Peyer's patch (tissue), 4 donors: ENCODE measurements at regions not wholly inside any gene's neighbourhood (a gene's known extent, or its start where the extent isn't known, plus 50 kb on each side); places are given as distances from the start of the nearest gene placed in this dataset.

ENCODE experiments used
- DNase-seq, 3 donors: peaks; one replicate each; pipeline ENCODE4 v3.0.0-alpha.2; 2017 to 2019
- H3K27ac ChIP-seq, 4 donors: fragments of 200-600 bp; sonication (generic); one replicate each; pipeline ENCODE4 v1.5.1; 2016 to 2019
- H3K27me3 ChIP-seq, 2 donors: fragments of 200-600 bp; sonication (generic); one replicate each; pipeline ENCODE4 v1.5.1; 2019
- H3K36me3 ChIP-seq, 3 donors: fragments of 200-600 bp; sonication (generic); one replicate each; pipeline ENCODE4 v1.5.1; 2016 to 2019
- H3K4me1 ChIP-seq, 4 donors: fragments of 200-600 bp; sonication (generic); one replicate each; pipeline ENCODE4 v1.5.1; 2016 to 2019
- H3K4me3 ChIP-seq, 4 donors: fragments of 200-600 bp; sonication (generic); 1 replicate in 3 of 4; 2 replicates in 1 of 4; pipeline ENCODE4 v1.5.1; 2016 to 2019; ENCODE audit warnings: mild to moderate bottlenecking in 1 of 4
- H3K9me3 ChIP-seq, 4 donors: fragments of 200-600 bp; sonication (generic); one replicate each; pipeline ENCODE4 v1.5.1; 2016 to 2019; ENCODE audit warnings: mild to moderate bottlenecking in 1 of 4
- POLR2A ChIP-seq, 2 donors: fragments of 450-650 bp; IDR thresholded peaks; one replicate each; pipeline ENCODE4 v1.5.1; 2017; ENCODE audit warnings: antibody characterized with exemption in 2 of 2, mild to moderate bottlenecking in 2 of 2, moderate library complexity in 2 of 2
- TF ChIP-seq, protein P1 (sequence below), 6 experiments: fragments of 450-650 bp in 4 of 6; fragments of 200-600 bp in 2 of 6; sonication (generic) in 1 of 6; IDR thresholded peaks; one replicate each; pipeline ENCODE4 v1.5.1; 2017 to 2019; ENCODE audit warnings: antibody characterized with exemption in 6 of 6, mild to moderate bottlenecking in 3 of 6, moderate library complexity in 1 of 6

- H3K4me3 ChIP-seq, result no peak overlapping the region
- H3K27me3 ChIP-seq, result no peaks in the 10 kb centered on the region
- no peaks in the 10 kb centered on the region for H3K4me1 ChIP-seq
- no peaks in the 10 kb centered on the region for H3K36me3 ChIP-seq
- H3K9me3 ChIP-seq, result no peaks in the 10 kb centered on the region
- DNase-seq, result no peak
- TF ChIP-seq, protein P1, sequence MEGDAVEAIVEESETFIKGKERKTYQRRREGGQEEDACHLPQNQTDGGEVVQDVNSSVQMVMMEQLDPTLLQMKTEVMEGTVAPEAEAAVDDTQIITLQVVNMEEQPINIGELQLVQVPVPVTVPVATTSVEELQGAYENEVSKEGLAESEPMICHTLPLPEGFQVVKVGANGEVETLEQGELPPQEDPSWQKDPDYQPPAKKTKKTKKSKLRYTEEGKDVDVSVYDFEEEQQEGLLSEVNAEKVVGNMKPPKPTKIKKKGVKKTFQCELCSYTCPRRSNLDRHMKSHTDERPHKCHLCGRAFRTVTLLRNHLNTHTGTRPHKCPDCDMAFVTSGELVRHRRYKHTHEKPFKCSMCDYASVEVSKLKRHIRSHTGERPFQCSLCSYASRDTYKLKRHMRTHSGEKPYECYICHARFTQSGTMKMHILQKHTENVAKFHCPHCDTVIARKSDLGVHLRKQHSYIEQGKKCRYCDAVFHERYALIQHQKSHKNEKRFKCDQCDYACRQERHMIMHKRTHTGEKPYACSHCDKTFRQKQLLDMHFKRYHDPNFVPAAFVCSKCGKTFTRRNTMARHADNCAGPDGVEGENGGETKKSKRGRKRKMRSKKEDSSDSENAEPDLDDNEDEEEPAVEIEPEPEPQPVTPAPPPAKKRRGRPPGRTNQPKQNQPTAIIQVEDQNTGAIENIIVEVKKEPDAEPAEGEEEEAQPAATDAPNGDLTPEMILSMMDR (IDR thresholded peaks at IDR 0.05), result no peak
- TF ChIP-seq POLR2A (IDR thresholded peaks at IDR 0.05), result no peak
- H3K27ac ChIP-seq, result no peak overlapping the region
Measured at GRCh38 chr16:17773698-17774101, 302.9 kb upstream of the XYLT1 start.

GRCh38 chr16:17770104-17770503 is 299.3 kb upstream of the XYLT1 start:
- Histone ChIP-seq H3K36me3 (no peaks in the 10 kb centered on the region), H3K27me3 (no peaks in the 10 kb centered on the region), H3K4me3 (no peak overlapping the region), H3K27ac (no peak overlapping the region), H3K9me3 (no peaks in the 10 kb centered on the region), H3K4me1 (no peaks in the 10 kb centered on the region)
- TF ChIP-seq, protein P1 (IDR thresholded peaks at IDR 0.05), result no peak
- no peak for TF ChIP-seq POLR2A (IDR thresholded peaks at IDR 0.05)
- no peak for DNase-seq

- no peaks in the 10 kb centered on the region for H3K9me3 ChIP-seq
- H3K4me3 ChIP-seq, result no peak overlapping the region
- no peak overlapping the region for H3K27ac ChIP-seq
- H3K36me3 ChIP-seq, result no peaks in the 10 kb centered on the region
- no peaks in the 10 kb centered on the region for H3K27me3 ChIP-seq
- no peak for DNase-seq
- no peak for TF ChIP-seq POLR2A (IDR thresholded peaks at IDR 0.05)
- TF ChIP-seq, protein P1 (IDR thresholded peaks at IDR 0.05), result no peak
- H3K4me1 ChIP-seq, result no peaks in the 10 kb centered on the region
Measured at GRCh38 chr16:17769065-17769464, 298.3 kb upstream of the XYLT1 start.

DNA sequence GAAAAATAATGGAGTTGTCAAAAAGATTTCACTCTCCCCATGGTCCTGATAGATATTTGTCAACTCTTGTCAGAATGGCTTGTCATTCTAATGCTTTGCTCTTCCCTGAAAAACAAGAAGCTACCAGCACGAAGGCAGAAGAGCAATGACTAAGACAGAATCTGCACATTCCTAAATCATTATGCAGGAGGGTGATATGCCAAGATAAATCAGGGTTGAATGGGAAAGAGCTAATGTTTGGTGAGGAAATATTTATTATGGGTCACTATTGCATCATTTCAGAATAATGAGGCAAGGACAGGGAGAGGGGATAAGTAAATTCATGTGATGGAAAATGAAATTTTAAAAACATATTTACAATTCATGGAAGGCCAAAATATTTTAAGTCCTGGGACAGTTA is 297.5 kb upstream of the XYLT1 start:
- no peak overlapping the region for H3K27ac ChIP-seq
- no peak for DNase-seq
- H3K36me3 ChIP-seq, result no peaks in the 10 kb centered on the region

GRCh38 chr16:17766012-17766411 is 295.3 kb upstream of the XYLT1 start:
- no peak for TF ChIP-seq POLR2A (IDR thresholded peaks at IDR 0.05)
- TF ChIP-seq, protein P1 (IDR thresholded peaks at IDR 0.05), result no peak
- Histone ChIP-seq H3K4me1 (no peaks in the 10 kb centered on the region), H3K4me3 (no peak overlapping the region), H3K27ac (no peak overlapping the region), H3K27me3 (no peaks in the 10 kb centered on the region), H3K9me3 (no peaks in the 10 kb centered on the region), H3K36me3 (no peaks in the 10 kb centered on the region)
- no peak for DNase-seq

More for the DNA sequence above, 297.5 kb upstream of the XYLT1 start:
- Histone ChIP-seq H3K4me3 (no peak overlapping the region), H3K9me3 (no peaks in the 10 kb centered on the region), H3K27me3 (no peaks in the 10 kb centered on the region), H3K4me1 (no peaks in the 10 kb centered on the region)
- TF ChIP-seq, protein P1 (IDR thresholded peaks at IDR 0.05), result no peak
- TF ChIP-seq POLR2A (IDR thresholded peaks at IDR 0.05), result no peak
